GM18505 (cell line): ENCODE measurements at regions not wholly inside any gene's neighbourhood (a gene's known extent, or its start where the extent isn't known, plus 50 kb on each side); places are given as distances from the start of the nearest gene placed in this dataset.

Experiments
- ATAC-seq: cut with Tn5 transposase; IDR thresholded peaks from one replicate; pipeline ENCODE4 v1.9.1; 2021; ENCODE audit not compliant: unreplicated experiment
- POLR2A ChIP-seq: IDR thresholded peaks from 4 replicates; pipeline ENCODE4 v1.6.1; 2011; ENCODE audit warnings: borderline replicate concordance; ENCODE audit not compliant: insufficient read depth, insufficient read length; ENCODE audit errors: extremely low read depth

- ATAC-seq = no peak
- TF ChIP-seq POLR2A = no peak
Measured at GRCh38 chr6:2543321-2543720, 207.4 kb downstream of the MYLK4 start.

GRCh38 chr6:2542858-2543218 lies 207.9 kb downstream of the MYLK4 start:
- ATAC-seq = peak; percentile 90
- TF ChIP-seq POLR2A = no peak

- TF ChIP-seq POLR2A = no peak
- no peak for ATAC-seq
Measured at GRCh38 chr6:2542101-2542857, 208.4 kb downstream of the MYLK4 start.

- no peak for ATAC-seq
- TF ChIP-seq POLR2A = no peak
Measured at GRCh38 chr6:2536451-2536850, 214.3 kb downstream of the MYLK4 start.

GRCh38 chr6:2535506-2535905 lies 215.2 kb downstream of the MYLK4 start:
- ATAC-seq = no peak
- TF ChIP-seq POLR2A = no peak

- no peak for ATAC-seq
- no peak for TF ChIP-seq POLR2A
Measured at GRCh38 chr6:2534406-2535042, 216.2 kb downstream of the MYLK4 start.

GRCh38 chr6:2531426-2532215 lies 219.1 kb downstream of the MYLK4 start:
- ATAC-seq = no peak
- TF ChIP-seq POLR2A = no peak

GRCh38 chr6:2529211-2529719 lies 221.5 kb downstream of the MYLK4 start:
- ATAC-seq = no peak
- no peak for TF ChIP-seq POLR2A

- no peak for TF ChIP-seq POLR2A
- no peak for ATAC-seq
Measured at GRCh38 chr6:2528156-2528555, 222.6 kb downstream of the MYLK4 start.

- no peak for TF ChIP-seq POLR2A
- ATAC-seq = no peak
Measured at GRCh38 chr6:2526766-2527165, 224.0 kb downstream of the MYLK4 start.

- TF ChIP-seq POLR2A = no peak
- no peak for ATAC-seq
Measured at GRCh38 chr6:2524090-2524489, 226.6 kb downstream of the MYLK4 start.

GRCh38 chr6:2523061-2523460 lies 227.7 kb downstream of the MYLK4 start:
- TF ChIP-seq POLR2A = no peak
- no peak for ATAC-seq

- no peak for ATAC-seq
- no peak for TF ChIP-seq POLR2A
Measured at GRCh38 chr6:2522521-2522920, 228.2 kb downstream of the MYLK4 start.
